HG02981 (cell line): ENCODE measurements at regions not wholly inside any gene's neighbourhood (a gene's known extent, or its start where the extent isn't known, plus 50 kb on each side); places are given as distances from the start of the nearest gene placed in this dataset.

Experiments used
- ATAC-seq: cut with Tn5 transposase; IDR thresholded peaks from one replicate; pipeline ENCODE4 v1.9.1; 2021; ENCODE audit warnings: mild to moderate bottlenecking, moderate library complexity; ENCODE audit not compliant: unreplicated experiment

DNA sequence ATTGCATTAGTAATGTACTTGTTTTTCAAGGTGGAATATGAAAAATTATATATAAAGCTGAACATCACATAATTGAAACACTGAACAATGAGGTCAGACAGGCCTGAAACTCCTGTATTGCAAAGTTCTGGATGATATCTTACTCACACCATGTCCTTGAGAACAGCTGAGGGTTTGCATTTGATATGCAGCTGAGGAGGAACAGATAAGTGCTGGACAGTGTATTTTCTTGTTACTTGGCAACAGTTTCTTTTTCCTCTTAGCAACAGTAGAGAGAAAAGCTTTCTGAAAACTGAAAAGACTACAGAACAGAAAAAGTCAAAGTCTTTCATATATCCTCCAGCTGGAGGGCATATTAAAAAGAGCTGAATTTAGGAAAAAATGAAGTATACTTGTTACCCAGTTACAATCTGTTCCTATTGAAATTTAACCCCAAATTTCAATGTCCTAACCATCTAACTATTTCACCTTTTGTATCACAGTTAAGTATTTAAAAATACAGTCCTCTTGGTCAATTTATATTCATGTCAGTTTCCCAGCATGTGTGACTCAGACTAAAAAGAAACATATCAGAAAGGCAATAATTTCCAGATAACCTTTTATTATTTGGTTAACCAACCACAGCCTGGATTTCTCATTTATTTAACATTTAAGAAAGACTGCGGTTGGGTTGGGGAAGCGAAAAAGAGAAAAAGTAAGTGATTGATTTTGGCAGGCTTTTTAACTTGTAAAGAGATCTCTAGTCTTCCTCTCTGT lies 733.0 kb upstream of the DPPA4 start:
- no peak for ATAC-seq

DNA sequence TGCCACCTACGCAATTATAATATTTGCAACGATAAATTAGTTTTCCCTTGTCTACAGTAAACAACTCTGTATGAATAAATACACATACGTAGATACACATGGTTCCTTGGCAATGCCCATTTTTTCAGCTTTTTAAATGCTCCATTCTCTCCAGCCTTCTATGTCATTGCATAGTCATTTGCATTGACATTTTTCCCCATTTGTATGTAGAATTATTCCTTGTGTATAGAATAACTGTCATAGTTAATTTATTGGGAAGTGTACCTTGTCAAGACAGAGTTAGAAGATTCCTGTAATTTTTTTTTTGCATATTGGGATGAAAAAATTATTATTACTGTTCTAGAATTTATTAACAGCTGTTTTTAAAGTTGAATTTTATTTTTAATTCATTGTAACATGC lies 736.7 kb upstream of the DPPA4 start:
- ATAC-seq = no peak

DNA sequence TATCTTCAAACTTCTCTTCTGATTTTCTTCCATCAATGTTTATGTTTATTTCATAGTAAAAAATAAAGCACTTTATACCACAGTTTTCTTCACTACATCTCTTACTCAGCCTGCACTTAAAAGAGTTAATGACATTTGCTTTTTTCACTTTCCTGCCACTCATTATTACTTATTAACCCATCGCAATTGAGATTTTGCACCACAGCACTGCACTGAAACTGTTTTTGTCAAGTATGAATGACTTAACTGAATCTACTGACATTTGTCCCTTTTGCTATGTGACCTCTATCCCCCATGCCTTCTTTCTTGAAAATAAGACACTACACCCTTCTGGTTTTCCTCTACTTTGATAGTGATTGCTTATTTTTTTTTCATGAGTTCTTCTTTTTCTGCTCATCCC lies 739.7 kb upstream of the DPPA4 start:
- no peak for ATAC-seq

GRCh38 chr3:110093411-110093810 lies 756.1 kb upstream of the DPPA4 start:
- no peak for ATAC-seq

- no peak for ATAC-seq
Measured at GRCh38 chr3:110093812-110094401, 756.6 kb upstream of the DPPA4 start.

DNA sequence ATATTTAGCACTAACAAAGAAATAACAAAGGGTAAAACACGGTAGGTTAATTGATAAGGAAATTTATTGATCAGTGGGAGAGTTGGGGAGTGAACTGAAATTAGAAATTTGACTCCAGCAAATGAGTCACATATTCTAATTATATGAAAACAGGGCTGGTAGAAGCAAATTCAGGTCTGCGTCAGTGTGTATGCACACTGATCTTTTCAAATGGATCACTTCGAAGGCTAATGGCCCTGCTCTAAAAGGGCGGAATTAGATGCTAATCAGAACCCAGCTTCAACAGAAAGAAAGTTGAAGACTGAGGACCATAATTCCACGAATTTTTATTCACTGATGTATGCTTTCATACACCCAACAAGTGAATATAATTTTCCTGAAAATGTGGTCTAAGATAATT lies 762.4 kb upstream of the DPPA4 start:
- ATAC-seq = no peak

DNA sequence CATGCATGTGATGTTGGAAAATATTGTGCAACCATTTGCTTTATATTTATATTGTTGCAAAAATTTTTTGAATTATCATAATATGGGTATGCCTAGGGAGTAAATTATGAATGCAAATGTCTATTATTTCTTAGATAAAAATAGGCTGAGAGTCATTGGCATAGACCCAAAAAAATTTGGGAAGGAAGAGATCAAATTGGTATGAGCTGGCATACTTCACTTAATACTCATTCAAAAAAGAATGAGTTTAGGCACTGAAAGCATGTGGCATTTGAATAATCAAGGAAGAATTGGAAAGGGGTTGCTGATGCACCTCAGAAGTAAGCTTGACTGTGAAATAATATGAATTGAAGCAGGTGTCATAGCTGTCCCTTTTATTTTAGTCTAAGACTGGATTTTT lies 764.0 kb upstream of the DPPA4 start:
- no peak for ATAC-seq

DNA sequence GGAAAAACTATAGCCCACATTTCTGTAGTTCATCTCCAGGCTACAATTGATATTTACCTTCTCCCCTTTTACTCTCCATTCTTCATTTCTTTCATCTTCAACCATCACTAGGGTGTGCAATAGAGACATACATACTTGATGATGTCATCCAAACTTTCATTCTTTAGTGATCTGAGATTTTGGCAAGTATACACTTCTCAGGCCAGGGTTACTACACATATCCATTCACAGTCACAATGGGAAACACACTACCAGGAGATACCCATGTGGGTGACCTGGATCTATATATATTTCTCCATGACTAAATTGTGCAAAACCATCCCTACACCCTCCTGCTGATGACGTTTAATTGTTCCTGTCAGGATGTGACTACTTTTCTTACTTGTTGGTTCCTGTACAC lies 769.5 kb upstream of the DPPA4 start:
- no peak for ATAC-seq

- no peak for ATAC-seq
Measured at GRCh38 chr3:110123946-110124345, 786.6 kb upstream of the DPPA4 start.

GRCh38 chr3:110126065-110126464 lies 788.7 kb upstream of the DPPA4 start:
- ATAC-seq = no peak

- no peak for ATAC-seq
Measured at GRCh38 chr3:110133971-110134370, 796.6 kb upstream of the DPPA4 start.

GRCh38 chr3:110139048-110139447 lies 801.7 kb upstream of the DPPA4 start:
- no peak for ATAC-seq

DNA sequence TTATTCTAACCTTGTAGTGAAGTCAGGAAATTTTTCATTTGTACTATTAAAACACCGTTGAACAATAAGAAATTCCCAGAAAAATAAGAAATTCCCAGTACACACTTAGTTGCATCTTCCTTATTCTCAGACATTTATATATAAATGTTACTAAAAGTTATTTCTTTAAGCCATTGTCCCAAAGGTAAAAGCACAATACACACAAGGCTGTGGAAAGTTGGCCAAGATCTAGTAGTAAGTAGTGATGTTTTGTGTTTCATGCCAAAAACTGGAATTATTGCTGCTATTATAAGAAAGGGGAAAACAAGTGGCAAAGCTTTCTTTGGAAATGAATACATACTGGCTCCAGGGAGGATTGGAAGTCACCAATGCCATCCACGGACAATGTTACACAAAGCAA lies 802.5 kb upstream of the DPPA4 start:
- ATAC-seq = no peak

DNA sequence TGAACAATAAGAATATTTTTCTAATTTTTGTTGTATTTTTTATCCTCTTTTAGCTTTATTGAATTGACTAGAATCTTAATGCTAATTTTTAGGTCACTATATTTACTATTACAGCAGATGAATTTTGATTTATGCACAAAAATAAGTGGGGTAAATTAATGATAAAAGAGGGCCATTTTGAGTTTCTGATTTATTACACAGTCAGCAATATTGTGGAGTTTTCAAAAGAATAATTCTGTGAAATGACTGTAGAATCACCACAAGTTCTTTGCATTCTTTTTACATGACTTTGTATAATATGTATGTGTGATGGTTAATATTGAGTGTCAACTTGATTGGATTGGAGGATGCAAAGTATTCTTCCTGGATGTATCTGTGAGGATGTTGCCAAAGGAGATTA lies 812.4 kb upstream of the DPPA4 start:
- ATAC-seq = no peak

- ATAC-seq = no peak
Measured at GRCh38 chr3:110157221-110157620, 819.9 kb upstream of the DPPA4 start.

- ATAC-seq = no peak
Measured at GRCh38 chr3:110164632-110165369, 827.5 kb upstream of the DPPA4 start.

DNA sequence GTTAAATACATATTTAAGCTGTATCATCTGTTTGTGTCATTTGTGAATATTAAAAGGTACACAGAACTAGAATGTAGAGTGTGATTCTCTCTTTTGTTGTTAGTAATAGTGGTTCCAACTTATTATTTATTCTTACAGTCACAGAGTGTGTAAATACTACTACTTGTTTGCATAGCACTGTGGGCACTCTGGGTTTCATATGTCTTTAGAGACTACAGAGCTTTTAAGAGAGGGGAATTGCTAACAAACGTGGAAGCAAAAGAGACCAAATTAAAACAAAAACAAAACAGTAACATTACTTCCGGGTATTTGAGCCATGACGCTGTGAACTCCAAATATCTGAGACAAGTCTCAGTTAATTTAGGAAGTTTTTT lies 828.0 kb upstream of the DPPA4 start:
- no peak for ATAC-seq

GRCh38 chr3:110165753-110166152 lies 828.4 kb upstream of the DPPA4 start:
- no peak for ATAC-seq

DNA sequence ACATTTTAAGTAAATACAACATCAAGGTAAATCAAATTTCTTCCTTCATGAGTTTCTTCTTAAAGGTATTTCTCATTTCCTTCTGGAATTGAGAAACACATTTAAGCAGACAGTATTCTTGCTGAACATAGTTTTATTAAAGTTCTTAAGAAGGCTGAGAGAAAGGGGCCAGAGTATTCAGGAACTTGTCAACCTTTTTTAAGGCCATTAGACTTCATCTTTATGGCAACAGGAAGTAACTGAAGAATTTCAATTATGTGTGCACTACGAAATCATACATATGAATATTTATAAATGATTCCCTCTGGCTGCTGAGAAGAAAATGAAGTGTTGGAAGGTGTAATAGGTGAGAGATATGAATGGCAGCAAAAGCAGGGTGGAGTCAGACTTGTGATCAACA lies 829.4 kb upstream of the DPPA4 start:
- no peak for ATAC-seq

DNA sequence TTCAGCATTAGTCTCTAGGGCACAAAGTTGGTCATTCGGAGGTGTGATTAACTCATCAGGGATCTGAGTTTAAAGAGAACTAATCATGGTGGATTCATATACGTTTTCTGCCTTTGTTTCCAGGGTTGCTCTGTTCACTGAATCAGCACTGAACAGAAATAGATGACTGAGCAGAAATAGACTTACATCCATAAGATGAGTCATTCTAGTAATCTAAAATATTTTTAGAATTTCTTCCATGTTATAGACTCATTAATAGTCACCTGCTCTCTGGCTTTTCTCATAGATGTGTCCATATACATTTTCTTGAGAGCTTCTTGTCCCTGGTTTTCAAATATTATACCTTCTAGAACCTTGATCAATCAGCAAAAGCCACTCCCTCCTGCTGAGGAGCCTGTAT lies 837.6 kb upstream of the DPPA4 start:
- no peak for ATAC-seq

- no peak for ATAC-seq
Measured at GRCh38 chr3:110178965-110179364, 841.6 kb upstream of the DPPA4 start.

- ATAC-seq = no peak
Measured at GRCh38 chr3:110180733-110181132, 843.4 kb upstream of the DPPA4 start.
